HG02938 (cell line): ENCODE measurements at regions not wholly inside any gene's neighbourhood (a gene's known extent, or its start where the extent isn't known, plus 50 kb on each side); places are given as distances from the start of the nearest gene placed in this dataset.

ENCODE experiments used
- ATAC-seq: cut with Tn5 transposase; IDR thresholded peaks from one replicate; pipeline ENCODE4 v1.9.1; 2021; ENCODE audit warnings: mild to moderate bottlenecking, moderate library complexity; ENCODE audit not compliant: unreplicated experiment

GRCh38 chr2:204261846-204262245 lies 283.4 kb upstream of the PARD3B start:
- no peak for ATAC-seq

- ATAC-seq: no peak
Observed at GRCh38 chr2:204264085-204264553, 281.2 kb upstream of the PARD3B start.

GRCh38 chr2:204264621-204265140 lies 280.6 kb upstream of the PARD3B start:
- no peak for ATAC-seq

- ATAC-seq: no peak
Observed at GRCh38 chr2:204265681-204266181, 279.5 kb upstream of the PARD3B start.

GRCh38 chr2:204268458-204268857 lies 276.8 kb upstream of the PARD3B start:
- ATAC-seq: no peak

- no peak for ATAC-seq
Observed at GRCh38 chr2:204268971-204269370, 276.3 kb upstream of the PARD3B start.

GRCh38 chr2:204272089-204272488 lies 273.2 kb upstream of the PARD3B start:
- ATAC-seq: no peak

- no peak for ATAC-seq
Observed at GRCh38 chr2:204272610-204273287, 272.5 kb upstream of the PARD3B start.

GRCh38 chr2:204274429-204274828 lies 270.8 kb upstream of the PARD3B start:
- ATAC-seq: no peak

GRCh38 chr2:204274991-204275390 lies 270.3 kb upstream of the PARD3B start:
- ATAC-seq: no peak

GRCh38 chr2:204277226-204277625 lies 268.0 kb upstream of the PARD3B start:
- no peak for ATAC-seq

- no peak for ATAC-seq
Observed at GRCh38 chr2:204278454-204278853, 266.8 kb upstream of the PARD3B start.

GRCh38 chr2:204279819-204280218 lies 265.5 kb upstream of the PARD3B start:
- no peak for ATAC-seq

- ATAC-seq: no peak
Observed at GRCh38 chr2:204280262-204280668, 265.0 kb upstream of the PARD3B start.

GRCh38 chr2:204282081-204282480 lies 263.2 kb upstream of the PARD3B start:
- ATAC-seq: no peak

GRCh38 chr2:204282525-204282924 lies 262.8 kb upstream of the PARD3B start:
- no peak for ATAC-seq

GRCh38 chr2:204289066-204289465 lies 256.2 kb upstream of the PARD3B start:
- ATAC-seq: no peak

GRCh38 chr2:204292439-204292838 lies 252.8 kb upstream of the PARD3B start:
- no peak for ATAC-seq

GRCh38 chr2:204293884-204294747 lies 251.2 kb upstream of the PARD3B start:
- no peak for ATAC-seq

GRCh38 chr2:204298404-204298803 lies 246.9 kb upstream of the PARD3B start:
- no peak for ATAC-seq

GRCh38 chr2:204299766-204300165 lies 245.5 kb upstream of the PARD3B start:
- ATAC-seq: no peak

GRCh38 chr2:204306667-204307066 lies 238.6 kb upstream of the PARD3B start:
- ATAC-seq: no peak
